Tibial nerve (tissue), 4 donors: ENCODE measurements at regions not wholly inside any gene's neighbourhood (a gene's known extent, or its start where the extent isn't known, plus 50 kb on each side); places are given as distances from the start of the nearest gene placed in this dataset.

ENCODE experiments used
- CTCF ChIP-seq, 5 experiments: fragments of 200-600 bp in 3 of 5; fragments of 450-650 bp in 2 of 5; sonication (generic) in 3 of 5; IDR thresholded peaks; one replicate each; pipeline ENCODE4 v1.5.1; 2016 to 2019; ENCODE audit warnings: antibody characterized with exemption in 5 of 5, mild to moderate bottlenecking in 3 of 5, moderate library complexity in 2 of 5
- EP300 ChIP-seq, 2 donors: sonication (generic); formaldehyde crosslinking; IDR thresholded peaks; one replicate each; pipeline ENCODE4 v1.6.1; 2017; ENCODE audit warnings: antibody characterized with exemption in 2 of 2, mild to moderate bottlenecking in 1 of 2
- POLR2A ChIP-seq, 2 donors: fragments of 450-650 bp; IDR thresholded peaks; one replicate each; pipeline ENCODE4 v1.6.1; 2017; ENCODE audit warnings: antibody characterized with exemption in 2 of 2, mild to moderate bottlenecking in 2 of 2, moderate library complexity in 2 of 2

- TF ChIP-seq CTCF (IDR thresholded peaks at IDR 0.05) (no peak), POLR2A (IDR thresholded peaks at IDR 0.05) (no peak), EP300 (IDR thresholded peaks at IDR 0.05) (no peak)
These were observed 109.0 kb upstream of the CBLN2 start for GRCh38 chr18:72652990-72653593.
